NCI-H1436 (cell line): ENCODE measurements at regions not wholly inside any gene's neighbourhood (a gene's known extent, or its start where the extent isn't known, plus 50 kb on each side); places are given as distances from the start of the nearest gene placed in this dataset.

Experiments used
- DNase-seq: peaks from one replicate; lab custom pipeline; 2025; lab: John Stamatoyannopoulos, UW

- DNase-seq: no peak
These were observed 256.8 kb upstream of the GRAMD2B start for GRCh38 chr5:126166368-126166767.

GRCh38 chr5:126168785-126169184, 254.4 kb upstream of the GRAMD2B start:
- no peak for DNase-seq

- no peak for DNase-seq
These were observed 251.3 kb upstream of the GRAMD2B start for GRCh38 chr5:126171916-126172315.

- DNase-seq: no peak
These were observed 250.4 kb upstream of the GRAMD2B start for GRCh38 chr5:126172812-126173211.

DNA sequence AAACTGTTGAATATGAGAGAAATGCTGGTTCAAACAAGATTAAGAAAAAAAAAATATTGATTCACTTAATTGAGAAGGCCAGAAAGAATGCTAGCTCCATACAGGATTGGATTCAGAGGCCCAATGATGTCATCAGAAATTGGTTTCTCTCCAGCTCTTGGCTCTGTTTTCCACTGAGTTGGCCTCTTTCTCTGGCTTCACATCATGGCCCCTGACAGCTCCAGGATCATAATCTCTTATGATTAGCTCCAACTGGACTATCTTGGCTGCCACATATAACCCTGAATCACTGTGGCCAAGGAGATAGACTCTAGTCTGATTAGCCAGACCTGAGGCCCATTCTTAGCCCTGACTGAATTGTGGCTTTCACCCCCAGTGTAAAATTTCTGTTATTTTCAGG, 244.7 kb upstream of the GRAMD2B start:
- no peak for DNase-seq

GRCh38 chr5:126182971-126183695, 240.1 kb upstream of the GRAMD2B start:
- no peak for DNase-seq

DNA sequence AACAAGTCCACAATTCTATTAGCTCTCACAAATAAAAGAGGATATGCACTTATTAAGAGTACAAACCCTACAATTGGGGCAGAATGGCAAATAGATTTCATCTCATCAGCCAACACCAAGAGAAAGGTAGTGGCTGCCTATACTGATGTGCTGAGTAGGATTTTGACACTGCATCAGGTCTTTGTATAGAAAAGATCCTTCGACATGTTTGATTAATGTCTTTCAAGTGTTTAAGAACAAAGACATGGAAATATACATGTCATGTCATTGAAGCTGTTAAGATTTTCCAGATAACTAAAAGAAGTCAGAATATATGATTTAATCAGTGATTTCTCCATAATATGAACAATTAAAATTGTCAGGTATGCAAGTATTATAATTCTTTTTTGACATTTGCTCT, 238.7 kb upstream of the GRAMD2B start:
- DNase-seq: no peak

GRCh38 chr5:126186210-126186609, 237.0 kb upstream of the GRAMD2B start:
- no peak for DNase-seq

DNA sequence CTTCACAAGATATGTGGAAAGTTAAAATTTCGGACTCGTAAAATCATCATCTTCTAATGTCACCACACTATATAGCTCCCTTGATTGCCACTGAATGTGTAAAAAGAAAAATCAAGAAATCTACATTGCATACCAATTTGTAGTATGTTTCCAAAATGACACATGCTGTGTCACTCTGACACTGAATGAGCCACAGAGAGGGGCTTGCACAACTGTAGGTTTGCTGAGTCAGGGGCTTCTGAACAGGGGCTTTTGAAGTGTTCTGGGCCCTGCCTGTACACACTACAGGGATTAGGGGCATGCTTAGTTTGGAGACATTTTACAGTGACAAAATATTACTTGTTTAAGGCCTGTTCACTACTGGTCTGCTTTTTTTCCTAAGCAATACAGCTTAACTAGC, 234.4 kb upstream of the GRAMD2B start:
- DNase-seq: no peak

DNA sequence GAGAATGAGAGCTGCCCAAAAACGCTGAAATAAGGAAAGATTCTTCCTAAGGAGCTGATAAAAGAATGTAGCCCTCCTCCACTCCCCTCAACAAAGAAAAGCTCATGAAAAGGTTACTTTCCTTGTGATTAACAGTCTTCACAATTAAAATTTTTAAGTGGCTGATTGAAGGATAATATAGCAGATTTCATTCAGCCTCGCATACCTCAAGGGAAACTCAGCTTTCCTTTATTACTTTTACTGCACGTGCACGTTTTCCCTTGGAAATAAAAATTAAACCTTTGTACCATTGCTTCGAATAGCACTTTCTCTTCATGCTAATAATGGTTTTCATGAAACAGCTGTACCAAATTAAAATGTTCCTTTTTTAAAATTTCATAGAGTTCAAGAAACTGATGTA, 234.0 kb upstream of the GRAMD2B start:
- no peak for DNase-seq

- DNase-seq: no peak
These were observed 233.3 kb upstream of the GRAMD2B start for GRCh38 chr5:126189862-126190261.

DNA sequence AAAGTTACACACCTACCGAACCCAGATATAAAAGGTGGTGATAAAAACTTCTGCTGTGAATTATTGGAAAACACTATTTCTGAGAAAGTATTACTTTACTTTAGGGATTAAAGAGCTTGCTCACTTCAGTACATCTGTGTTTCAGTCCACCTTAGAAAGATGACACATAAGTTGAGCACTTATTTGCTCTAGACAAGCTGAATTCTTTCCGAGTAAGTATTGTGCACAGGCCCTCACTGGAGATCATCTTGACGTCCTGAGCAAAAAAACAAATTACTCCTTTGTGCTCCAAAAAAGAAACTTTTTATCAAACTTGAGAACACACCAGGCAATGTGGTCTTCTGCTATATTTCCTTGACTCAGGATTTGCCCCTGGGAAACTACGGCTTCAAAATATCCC, 231.0 kb upstream of the GRAMD2B start:
- DNase-seq: no peak

- no peak for DNase-seq
These were observed 227.7 kb upstream of the GRAMD2B start for GRCh38 chr5:126195410-126196100.

DNA sequence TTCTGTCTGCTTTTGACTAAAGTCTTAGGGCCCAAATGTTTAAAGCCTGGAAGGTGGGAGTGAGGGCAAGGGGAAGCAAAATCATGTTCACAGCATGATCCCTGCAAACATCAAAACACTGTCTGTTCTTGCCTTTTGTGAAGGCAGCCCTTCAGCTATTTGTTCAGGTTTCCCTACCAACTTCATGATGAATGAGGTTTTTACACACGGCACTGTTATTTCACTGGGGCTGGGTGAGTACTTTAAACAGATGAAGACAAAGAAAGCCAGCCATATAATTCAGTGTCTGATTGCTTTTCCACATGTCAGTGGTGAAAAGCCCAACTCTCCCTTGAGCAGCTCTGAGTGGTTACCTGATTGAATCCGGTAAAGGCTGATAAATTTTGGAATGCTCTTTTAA, 224.7 kb upstream of the GRAMD2B start:
- peak; percentile 49 for DNase-seq

- no peak for DNase-seq
These were observed 223.7 kb upstream of the GRAMD2B start for GRCh38 chr5:126199467-126199866.

- no peak for DNase-seq
These were observed 214.5 kb upstream of the GRAMD2B start for GRCh38 chr5:126208691-126209090.

DNA sequence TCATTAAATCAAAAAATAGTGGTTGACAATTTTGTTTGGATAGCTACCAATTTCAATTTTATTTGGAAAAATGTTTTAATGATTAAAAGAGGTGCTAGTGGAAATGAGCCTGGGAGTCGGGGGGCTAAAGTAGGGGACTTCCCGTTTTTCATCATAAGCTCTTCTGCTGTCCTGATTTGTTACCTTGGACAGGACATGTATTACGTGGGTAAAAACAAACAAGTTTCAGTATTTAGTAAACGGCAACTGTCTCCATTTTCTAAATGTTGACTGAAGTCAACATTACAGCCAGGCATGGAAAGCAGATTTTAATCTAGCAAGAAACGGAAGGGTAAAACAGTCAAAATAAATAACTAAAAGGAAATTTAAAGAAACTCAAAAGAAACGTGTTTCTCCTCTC, 212.3 kb upstream of the GRAMD2B start:
- DNase-seq: no peak

DNA sequence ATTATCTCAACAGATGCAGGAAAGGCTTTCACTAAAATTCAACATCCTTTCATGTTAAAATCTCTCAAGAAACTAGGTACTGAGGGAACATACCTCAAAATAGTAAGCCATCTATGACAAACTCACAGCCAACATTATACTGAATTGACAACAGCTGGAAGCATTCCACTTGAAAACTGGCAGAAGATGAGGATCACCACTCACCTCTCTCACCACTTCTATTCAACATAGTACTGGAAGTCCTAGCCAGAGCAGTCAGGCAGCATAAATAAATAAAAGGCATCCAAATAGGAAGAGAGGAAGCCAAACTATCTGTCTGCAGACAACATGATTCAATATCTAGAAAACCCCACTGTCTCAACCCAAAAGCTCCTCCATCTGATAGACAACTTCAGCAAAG, 203.6 kb upstream of the GRAMD2B start:
- DNase-seq: no peak

DNA sequence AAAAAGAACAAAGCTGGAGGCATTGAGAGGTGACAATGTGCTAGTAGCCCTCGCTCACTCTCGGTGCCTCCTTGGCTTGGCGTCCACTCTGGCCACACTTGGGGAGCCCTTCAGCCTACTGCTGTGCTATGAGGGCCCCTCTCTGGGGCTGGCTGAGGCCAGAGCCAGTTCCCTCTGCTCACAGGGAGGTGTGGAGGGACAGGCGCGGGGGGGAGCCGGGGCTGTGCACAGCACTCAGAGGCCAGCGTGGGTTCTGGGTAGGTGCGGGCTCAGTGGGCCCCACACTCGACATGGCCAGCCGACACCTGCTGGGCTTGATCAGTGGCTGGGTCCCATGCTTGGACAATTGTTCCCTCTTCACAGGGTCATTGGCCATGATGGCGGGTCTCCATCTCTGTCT, 202.5 kb upstream of the GRAMD2B start:
- DNase-seq: no peak

DNA sequence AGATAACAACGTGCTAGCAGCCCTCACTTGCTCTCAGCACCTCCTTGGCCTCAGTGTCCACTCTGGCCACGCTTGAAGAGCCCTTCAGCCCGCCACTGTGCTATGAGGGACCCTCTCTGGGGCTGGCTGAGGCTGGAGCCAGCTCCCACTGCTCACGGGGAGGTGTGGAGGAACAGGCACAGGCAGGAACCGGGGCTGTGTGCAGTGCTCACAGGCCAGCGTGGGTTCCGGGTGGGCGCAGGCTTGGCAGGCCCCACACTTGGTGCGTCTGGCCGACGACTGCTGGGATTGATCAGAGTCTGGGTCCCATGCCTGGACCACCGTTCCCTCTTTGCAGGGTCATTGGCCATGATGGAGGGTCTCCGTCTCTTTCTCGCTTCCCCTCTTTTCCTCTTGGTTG, 194.3 kb upstream of the GRAMD2B start:
- DNase-seq: no peak

GRCh38 chr5:126233256-126233655, 190.0 kb upstream of the GRAMD2B start:
- DNase-seq: no peak

DNA sequence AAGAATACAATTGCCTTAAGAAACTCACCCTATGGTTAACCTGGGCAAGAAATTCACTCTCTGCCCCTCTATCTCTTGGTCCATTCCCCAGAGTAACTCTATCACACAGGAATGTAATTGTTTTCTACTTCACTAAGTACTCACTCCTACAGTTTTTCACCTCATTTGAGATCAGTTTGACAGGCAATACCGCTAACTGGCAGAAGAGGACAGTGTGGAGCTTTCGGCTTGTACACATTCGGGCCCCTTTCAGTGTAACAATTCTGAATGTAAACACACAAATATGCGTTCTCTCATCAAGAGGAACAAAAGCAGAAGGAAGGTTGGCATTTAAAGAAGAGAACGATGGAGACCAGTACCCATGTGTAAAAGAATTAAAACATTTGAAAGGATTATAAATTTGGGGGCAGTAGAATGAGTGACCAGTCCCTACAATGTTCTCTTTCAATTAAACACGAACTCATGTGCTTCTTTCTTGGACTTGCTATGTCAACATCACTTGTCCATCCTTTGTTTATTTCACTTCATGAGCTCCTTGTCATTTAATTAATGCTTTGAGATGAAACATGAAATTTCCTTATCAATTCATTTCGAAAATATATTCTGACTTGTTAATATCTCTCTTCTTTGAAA, 188.5 kb upstream of the GRAMD2B start:
- no peak for DNase-seq

- no peak for DNase-seq
These were observed 187.6 kb upstream of the GRAMD2B start for GRCh38 chr5:126235628-126236027.
